Lower lobe of right lung (tissue), 2 donors: ENCODE measurements at regions not wholly inside any gene's neighbourhood (a gene's known extent, or its start where the extent isn't known, plus 50 kb on each side); places are given as distances from the start of the nearest gene placed in this dataset.

Experiments
- ATAC-seq, 2 donors: fragments of 200-7000 bp; cut with Tn5 transposase; one replicate each; pipeline ENCODE4 v1.9.1; 2020 to 2022; ENCODE audit warnings: mild to moderate bottlenecking in 2 of 2, moderate library complexity in 2 of 2
- DNase-seq: peaks from one replicate; pipeline ENCODE4 v3.0.0-alpha.2; 2020
- H3K27ac ChIP-seq: fragments of 200-600 bp; one replicate; pipeline ENCODE4 v1.8.0; 2022
- H3K27me3 ChIP-seq: fragments of 200-600 bp; one replicate; pipeline ENCODE4 v1.8.0; 2022; ENCODE audit warnings: low read depth
- H3K36me3 ChIP-seq: fragments of 200-600 bp; one replicate; pipeline ENCODE4 v1.8.0; 2022; ENCODE audit warnings: mild to moderate bottlenecking
- H3K4me1 ChIP-seq: fragments of 200-600 bp; one replicate; pipeline ENCODE4 v1.8.0; 2022
- H3K4me3 ChIP-seq: fragments of 200-600 bp; one replicate; pipeline ENCODE4 v1.8.0; 2022; ENCODE audit warnings: mild to moderate bottlenecking
- H3K9me3 ChIP-seq: fragments of 200-600 bp; one replicate; pipeline ENCODE4 v1.8.0; 2022
- intact Hi-C: fragments of 100-400 bp; cut with DNase I; formaldehyde crosslinking; loops from one replicate; pipeline ENCODE4 v1.11.0; 2022
- TF ChIP-seq, protein P1 (sequence below): fragments of 200-600 bp; IDR thresholded peaks from one replicate; pipeline ENCODE4 v1.8.0; 2022; ENCODE audit warnings: antibody characterized with exemption, mild to moderate bottlenecking
- donor health status: DM: no; HTN: yes; CAD: no; lungs with severe emphysema.

DNA sequence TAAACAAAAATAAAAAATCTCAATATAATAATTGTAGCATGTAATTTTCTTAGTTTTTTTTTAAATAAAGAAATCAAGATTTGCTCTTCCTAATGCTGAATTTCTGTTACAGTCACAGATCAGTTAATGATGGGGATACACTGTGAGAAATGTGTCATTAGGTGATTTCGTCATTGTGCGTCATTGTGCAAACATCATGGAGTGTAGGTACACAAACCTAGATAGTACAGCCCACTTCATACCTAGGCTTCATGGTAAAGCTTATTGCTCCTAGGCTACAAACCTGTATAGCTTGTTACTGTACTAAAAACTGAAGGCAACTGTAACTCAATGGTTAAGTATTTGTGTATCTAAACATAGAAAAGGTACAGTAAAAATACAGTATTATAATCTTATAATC is 74.4 kb upstream of the LSM8 start:
- H3K27ac ChIP-seq = no peak overlapping the region
- TF ChIP-seq, protein P1, sequence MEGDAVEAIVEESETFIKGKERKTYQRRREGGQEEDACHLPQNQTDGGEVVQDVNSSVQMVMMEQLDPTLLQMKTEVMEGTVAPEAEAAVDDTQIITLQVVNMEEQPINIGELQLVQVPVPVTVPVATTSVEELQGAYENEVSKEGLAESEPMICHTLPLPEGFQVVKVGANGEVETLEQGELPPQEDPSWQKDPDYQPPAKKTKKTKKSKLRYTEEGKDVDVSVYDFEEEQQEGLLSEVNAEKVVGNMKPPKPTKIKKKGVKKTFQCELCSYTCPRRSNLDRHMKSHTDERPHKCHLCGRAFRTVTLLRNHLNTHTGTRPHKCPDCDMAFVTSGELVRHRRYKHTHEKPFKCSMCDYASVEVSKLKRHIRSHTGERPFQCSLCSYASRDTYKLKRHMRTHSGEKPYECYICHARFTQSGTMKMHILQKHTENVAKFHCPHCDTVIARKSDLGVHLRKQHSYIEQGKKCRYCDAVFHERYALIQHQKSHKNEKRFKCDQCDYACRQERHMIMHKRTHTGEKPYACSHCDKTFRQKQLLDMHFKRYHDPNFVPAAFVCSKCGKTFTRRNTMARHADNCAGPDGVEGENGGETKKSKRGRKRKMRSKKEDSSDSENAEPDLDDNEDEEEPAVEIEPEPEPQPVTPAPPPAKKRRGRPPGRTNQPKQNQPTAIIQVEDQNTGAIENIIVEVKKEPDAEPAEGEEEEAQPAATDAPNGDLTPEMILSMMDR = no peak
- no peaks in the 10 kb centered on the region for H3K36me3 ChIP-seq
- ATAC-seq (peak; percentile 54 to 77), DNase-seq (no peak)
- H3K9me3 ChIP-seq = peaks cover 3% of the 10 kb centered on the region
- no peak overlapping the region for H3K4me3 ChIP-seq
- H3K4me1 ChIP-seq = no peaks in the 10 kb centered on the region
- H3K27me3 ChIP-seq = no peaks in the 10 kb centered on the region
- intact Hi-C loops = no loop called here

DNA sequence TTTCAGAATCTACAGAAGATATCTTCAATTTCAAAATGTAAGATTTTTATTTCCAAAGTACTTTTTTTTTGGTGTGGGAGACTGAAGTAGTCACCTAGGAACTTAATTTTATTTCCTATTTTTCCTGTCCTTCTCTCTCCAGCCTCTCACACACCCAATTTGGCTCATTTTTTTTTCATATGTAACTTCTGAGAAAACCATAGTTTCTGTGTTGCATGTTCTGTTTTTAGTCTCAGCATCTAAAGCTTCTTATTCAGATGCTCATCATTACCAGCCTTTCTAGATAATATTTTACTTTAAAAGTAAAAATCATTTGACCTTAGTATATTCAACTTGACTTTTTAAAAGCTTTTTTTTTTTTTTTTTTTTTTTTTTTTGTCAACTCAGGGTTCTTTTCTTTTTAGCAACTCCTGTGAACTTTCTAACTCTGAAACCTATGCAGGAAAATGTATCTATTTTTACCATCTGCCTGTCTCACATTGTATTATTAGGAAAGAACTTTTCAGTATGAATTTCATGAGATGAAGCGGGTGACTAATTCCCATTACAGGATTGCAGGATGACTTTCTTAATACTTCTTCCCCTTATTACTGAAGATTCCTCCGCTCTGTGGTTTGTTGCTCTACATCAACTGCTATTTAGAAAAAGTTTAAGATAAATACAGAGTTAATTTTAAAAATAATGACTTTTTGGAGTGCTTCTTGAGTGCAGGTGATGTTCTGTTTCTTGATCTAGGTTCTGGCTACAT is 73.6 kb upstream of the LSM8 start:
- ATAC-seq (no peak), DNase-seq (no peak)
- Histone ChIP-seq H3K4me1 (no peaks in the 10 kb centered on the region), H3K36me3 (no peaks in the 10 kb centered on the region), H3K4me3 (no peak overlapping the region), H3K27ac (no peak overlapping the region), H3K9me3 (peaks cover 3% of the 10 kb centered on the region), H3K27me3 (no peaks in the 10 kb centered on the region)
- TF ChIP-seq, protein P1 = no peak
- intact Hi-C loops = no loop called here

DNA sequence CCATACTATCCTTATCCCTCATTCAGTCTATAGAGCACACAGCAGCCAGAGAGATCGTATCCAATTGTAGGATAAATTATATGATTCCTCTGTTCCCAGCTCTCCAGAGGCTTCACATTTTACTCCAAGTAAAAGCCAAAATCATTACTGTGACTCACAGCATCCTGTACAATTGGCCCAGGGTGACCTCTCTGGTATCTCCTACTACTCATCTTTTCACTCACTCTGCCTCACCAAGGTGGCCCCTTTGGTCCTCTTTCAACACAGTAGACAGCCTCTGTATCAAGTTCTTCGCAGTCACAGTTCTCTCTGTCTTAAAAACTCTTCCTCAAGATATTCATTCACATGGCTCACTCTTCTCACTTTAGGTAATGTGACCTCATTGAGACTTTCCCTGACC is 72.6 kb upstream of the LSM8 start:
- DNase-seq (no peak), ATAC-seq (no peak)
- Histone ChIP-seq H3K4me3 (no peak overlapping the region), H3K9me3 (peaks cover 3% of the 10 kb centered on the region), H3K27me3 (no peaks in the 10 kb centered on the region), H3K27ac (no peak overlapping the region), H3K36me3 (no peaks in the 10 kb centered on the region), H3K4me1 (no peaks in the 10 kb centered on the region)
- intact Hi-C loops = no loop called here
- TF ChIP-seq, protein P1 = no peak

DNA sequence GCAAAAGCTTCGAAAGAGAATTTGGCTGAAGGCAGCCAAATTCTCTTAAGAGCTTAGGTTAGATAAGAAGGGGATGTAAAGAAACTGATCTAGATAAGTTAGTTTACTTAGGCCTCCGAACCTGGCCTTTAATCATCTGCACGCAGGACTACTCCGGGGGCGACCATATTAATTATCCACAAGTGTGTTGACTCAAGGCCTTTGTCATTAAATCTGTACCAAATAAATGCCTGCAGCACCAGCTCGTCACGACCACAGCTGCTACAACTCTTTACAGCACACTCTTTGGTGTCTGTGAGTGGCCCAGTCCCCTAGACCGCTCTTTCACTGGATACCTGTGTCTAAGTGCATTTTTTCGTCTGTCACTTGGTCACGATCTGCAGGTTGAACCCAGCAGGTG is 69.8 kb upstream of the LSM8 start:
- peaks cover 3% of the 10 kb centered on the region for H3K9me3 ChIP-seq
- no peak overlapping the region for H3K27ac ChIP-seq
- intact Hi-C loops = no loop called here
- TF ChIP-seq, protein P1 = no peak
- no peaks in the 10 kb centered on the region for H3K4me1 ChIP-seq
- no peak overlapping the region for H3K4me3 ChIP-seq
- DNase-seq = no peak
- no peaks in the 10 kb centered on the region for H3K27me3 ChIP-seq
- no peak for ATAC-seq
- no peaks in the 10 kb centered on the region for H3K36me3 ChIP-seq

DNA sequence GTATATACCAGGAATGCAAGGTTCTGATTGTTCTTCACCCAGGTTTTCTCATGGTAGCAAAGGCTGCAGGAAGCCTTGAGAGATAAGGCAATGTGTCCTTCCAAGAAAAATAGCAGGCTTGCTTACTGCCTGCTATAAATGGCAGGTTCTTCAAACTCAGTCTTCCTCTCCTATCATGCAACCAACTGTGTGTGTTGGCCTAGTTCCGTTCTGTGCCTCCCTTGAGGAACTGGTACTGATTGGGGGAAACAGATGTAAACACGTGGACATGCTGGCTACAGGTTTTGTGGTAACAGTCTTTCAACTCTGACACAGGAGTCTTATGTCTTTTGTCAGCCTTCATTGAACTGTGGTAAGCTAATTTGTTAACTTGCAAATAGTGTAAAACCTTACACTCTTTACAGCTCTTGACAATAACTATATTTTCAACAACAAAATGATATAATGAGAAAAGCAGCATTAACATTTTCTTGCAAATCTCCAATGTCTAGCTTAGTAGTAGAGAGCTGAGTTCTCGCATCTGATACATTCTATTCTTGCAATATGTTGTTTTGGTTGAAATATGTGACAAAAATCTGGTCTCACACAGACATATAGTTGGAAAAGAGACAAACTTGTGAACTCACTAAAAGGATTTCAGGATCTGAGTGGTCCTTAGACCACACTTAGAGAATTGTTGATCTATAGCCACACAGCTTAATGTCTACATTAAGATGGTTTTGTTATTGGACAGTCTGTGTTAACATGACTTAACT is 54.7 kb upstream of the LSM8 start:
- TF ChIP-seq, protein P1 = no peak
- H3K9me3 ChIP-seq = peaks cover 3% of the 10 kb centered on the region
- no peak overlapping the region for H3K4me3 ChIP-seq
- H3K27me3 ChIP-seq = no peaks in the 10 kb centered on the region
- intact Hi-C loops = no loop called here
- ATAC-seq (no peak), DNase-seq (no peak)
- no peaks in the 10 kb centered on the region for H3K36me3 ChIP-seq
- no peaks in the 10 kb centered on the region for H3K4me1 ChIP-seq
- H3K27ac ChIP-seq = no peak overlapping the region
